Inflammatory macrophage treated with lipopolysaccharide for 1 hour (primary cell): ENCODE measurements at regions not wholly inside any gene's neighbourhood (a gene's known extent, or its start where the extent isn't known, plus 50 kb on each side); places are given as distances from the start of the nearest gene placed in this dataset.
"Not testable (repeated sequence)": the region's sequence is repeated elsewhere in the genome, so short reads cannot be mapped to it uniquely, and the experiment has no call there.

Experiments
- DNase-seq, 2 donors: peaks; one replicate each; pipeline ENCODE4 v3.0.0-alpha.2; 2020 to 2022

- no peak for DNase-seq
These were observed 148.1 kb downstream of the TRIML1 start for GRCh38 chr4:188287169-188287894.

- DNase-seq, result no peak
These were observed 150.4 kb downstream of the TRIML1 start for GRCh38 chr4:188289531-188290125.

GRCh38 chr4:188295899-188296298 is 156.7 kb downstream of the TRIML1 start:
- no peak for DNase-seq

GRCh38 chr4:188296331-188296730 is 157.1 kb downstream of the TRIML1 start:
- no peak for DNase-seq

GRCh38 chr4:188297873-188298272 is 158.6 kb downstream of the TRIML1 start:
- no peak for DNase-seq

- no peak for DNase-seq
These were observed 159.9 kb downstream of the TRIML1 start for GRCh38 chr4:188299161-188299560.

- no peak for DNase-seq
These were observed 161.1 kb downstream of the TRIML1 start for GRCh38 chr4:188300385-188300784.

- DNase-seq, result no peak
These were observed 166.4 kb downstream of the TRIML1 start for GRCh38 chr4:188305690-188306089.

GRCh38 chr4:188307591-188307990 is 168.3 kb downstream of the TRIML1 start:
- DNase-seq, result no peak

- no peak for DNase-seq
These were observed 168.9 kb downstream of the TRIML1 start for GRCh38 chr4:188308142-188308541.

- no peak for DNase-seq
These were observed 177.2 kb downstream of the TRIML1 start for GRCh38 chr4:188316391-188316790.

- DNase-seq, result no peak
These were observed 189.7 kb downstream of the TRIML1 start for GRCh38 chr4:188328966-188329365.

- no peak for DNase-seq
These were observed 190.3 kb downstream of the TRIML1 start for GRCh38 chr4:188329521-188329920.

- DNase-seq, result no peak
These were observed 193.0 kb downstream of the TRIML1 start for GRCh38 chr4:188332265-188332664.

GRCh38 chr4:188336891-188337290 is 197.7 kb downstream of the TRIML1 start:
- DNase-seq, result no peak

- no peak for DNase-seq
These were observed 202.2 kb downstream of the TRIML1 start for GRCh38 chr4:188341428-188341827.

GRCh38 chr4:188346171-188346809 is 207.0 kb downstream of the TRIML1 start:
- no peak for DNase-seq

GRCh38 chr4:188347339-188347738 is 208.1 kb downstream of the TRIML1 start:
- no peak for DNase-seq

- not testable (repeated sequence) for DNase-seq
These were observed 210.3 kb downstream of the TRIML1 start for GRCh38 chr4:188349569-188349968.

- no peak for DNase-seq
These were observed 224.0 kb downstream of the TRIML1 start for GRCh38 chr4:188363196-188363595.

- DNase-seq, result no peak
These were observed 231.5 kb downstream of the TRIML1 start for GRCh38 chr4:188370777-188371176.

- DNase-seq, result no peak
These were observed 232.8 kb downstream of the TRIML1 start for GRCh38 chr4:188372058-188372457.

- DNase-seq, result no peak
These were observed 233.6 kb downstream of the TRIML1 start for GRCh38 chr4:188372829-188373228.

GRCh38 chr4:188374871-188375270 is 235.6 kb downstream of the TRIML1 start:
- no peak for DNase-seq
